Left lung (tissue), 4 donors: ENCODE measurements at regions not wholly inside any gene's neighbourhood (a gene's known extent, or its start where the extent isn't known, plus 50 kb on each side); places are given as distances from the start of the nearest gene placed in this dataset.

Experiments used
- ATAC-seq: fragments of 200-7000 bp; cut with Tn5 transposase; one replicate; pipeline ENCODE4 v1.9.1; 2020; ENCODE audit warnings: moderate library complexity
- DNase-seq, 4 donors: peaks; one replicate each; pipeline ENCODE4 v3.0.0-alpha.2; 2013 to 2020
- H3K27ac ChIP-seq, 2 donors: fragments of 200-600 bp; sonication (generic) in 1 of 2; one replicate each; pipeline versions ENCODE4 v1.5.0 to v1.8.0; 2020 to 2021
- H3K27me3 ChIP-seq, 2 donors: fragments of 200-600 bp; sonication (generic) in 1 of 2; one replicate each; pipeline versions ENCODE4 v1.5.0 to v1.8.0; 2020 to 2021
- H3K36me3 ChIP-seq, 2 donors: fragments of 200-600 bp; sonication (generic) in 1 of 2; one replicate each; pipeline versions ENCODE4 v1.5.0 to v1.8.0; 2020 to 2021
- H3K4me1 ChIP-seq, 2 donors: fragments of 200-600 bp; one replicate each; pipeline ENCODE4 v1.8.0; 2021
- H3K4me3 ChIP-seq, 2 donors: fragments of 200-600 bp; sonication (generic) in 1 of 2; one replicate each; pipeline versions ENCODE4 v1.5.0 to v1.8.0; 2020 to 2021; ENCODE audit warnings: mild to moderate bottlenecking in 1 of 2
- H3K9me3 ChIP-seq, 2 donors: fragments of 200-600 bp; sonication (generic) in 1 of 2; one replicate each; pipeline versions ENCODE4 v1.5.0 to v1.8.0; 2020 to 2021
- intact Hi-C, 2 donors: fragments of 100-400 bp; cut with DNase I; formaldehyde crosslinking; loops; one replicate each; pipeline versions ENCODE4 v1.11.2 to v1.14.2; 2022
- TF ChIP-seq, protein P1 (sequence below), 2 donors: fragments of 200-600 bp; sonication (generic) in 1 of 2; IDR thresholded peaks; one replicate each; pipeline versions ENCODE4 v1.5.0 to v1.8.0; 2021; ENCODE audit warnings: antibody characterized with exemption in 2 of 2
- donor health status: DM: no; HTN: yes; CAD: no.
- donor health status: DM: no; HTN: no; CAD: no.

DNA sequence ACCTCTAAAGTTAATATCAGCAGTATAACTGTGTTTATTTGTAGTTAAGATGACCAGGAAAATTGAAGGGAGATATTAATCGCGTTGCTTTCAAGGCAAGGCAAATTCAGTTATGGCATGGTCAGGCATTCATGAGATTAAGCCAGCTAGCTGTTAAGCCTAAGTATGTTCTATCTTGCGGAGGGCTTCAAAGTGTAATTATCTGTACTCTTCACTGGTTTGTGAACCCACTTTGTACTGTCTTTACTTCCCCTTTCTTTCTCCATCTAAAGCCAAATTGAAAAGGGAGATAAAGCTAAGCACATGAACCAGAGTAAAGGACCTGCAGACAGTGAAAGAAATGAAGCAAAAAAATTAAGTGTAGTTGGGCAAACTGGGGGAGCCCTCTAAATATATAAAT lies 483.1 kb upstream of the NRP1 start:
- Histone ChIP-seq H3K9me3 (no peaks in the 10 kb centered on the region), H3K36me3 (no peaks in the 10 kb centered on the region), H3K4me3 (no peak overlapping the region), H3K27me3 (no peaks in the 10 kb centered on the region), H3K27ac (no peak overlapping the region), H3K4me1 (no peaks in the 10 kb centered on the region)
- intact Hi-C loops: no loop called here
- TF ChIP-seq, protein P1, sequence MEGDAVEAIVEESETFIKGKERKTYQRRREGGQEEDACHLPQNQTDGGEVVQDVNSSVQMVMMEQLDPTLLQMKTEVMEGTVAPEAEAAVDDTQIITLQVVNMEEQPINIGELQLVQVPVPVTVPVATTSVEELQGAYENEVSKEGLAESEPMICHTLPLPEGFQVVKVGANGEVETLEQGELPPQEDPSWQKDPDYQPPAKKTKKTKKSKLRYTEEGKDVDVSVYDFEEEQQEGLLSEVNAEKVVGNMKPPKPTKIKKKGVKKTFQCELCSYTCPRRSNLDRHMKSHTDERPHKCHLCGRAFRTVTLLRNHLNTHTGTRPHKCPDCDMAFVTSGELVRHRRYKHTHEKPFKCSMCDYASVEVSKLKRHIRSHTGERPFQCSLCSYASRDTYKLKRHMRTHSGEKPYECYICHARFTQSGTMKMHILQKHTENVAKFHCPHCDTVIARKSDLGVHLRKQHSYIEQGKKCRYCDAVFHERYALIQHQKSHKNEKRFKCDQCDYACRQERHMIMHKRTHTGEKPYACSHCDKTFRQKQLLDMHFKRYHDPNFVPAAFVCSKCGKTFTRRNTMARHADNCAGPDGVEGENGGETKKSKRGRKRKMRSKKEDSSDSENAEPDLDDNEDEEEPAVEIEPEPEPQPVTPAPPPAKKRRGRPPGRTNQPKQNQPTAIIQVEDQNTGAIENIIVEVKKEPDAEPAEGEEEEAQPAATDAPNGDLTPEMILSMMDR (IDR thresholded peaks at IDR 0.05): no peak
- ATAC-seq (no peak), DNase-seq (no peak)

DNA sequence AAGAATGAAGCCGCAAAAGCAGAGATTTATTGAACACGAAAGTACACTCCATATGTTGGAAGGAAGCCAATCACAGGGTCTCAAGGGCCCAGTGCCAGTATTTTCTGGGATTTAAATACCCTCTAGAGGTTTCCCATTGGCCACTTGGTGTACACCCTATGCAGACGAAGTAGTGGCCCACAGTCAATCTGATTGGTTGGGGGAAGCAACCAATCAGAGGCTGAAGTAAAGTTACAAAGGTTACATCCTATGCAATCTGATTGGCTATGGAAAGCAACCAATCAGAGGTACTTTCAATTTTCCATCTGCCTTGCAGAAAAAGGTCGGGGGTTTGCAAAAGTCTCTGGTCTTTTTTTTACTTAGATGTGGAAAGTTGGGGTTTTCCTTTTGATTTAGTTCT lies 481.3 kb upstream of the NRP1 start:
- Histone ChIP-seq H3K4me1 (no peaks in the 10 kb centered on the region), H3K36me3 (no peaks in the 10 kb centered on the region), H3K27ac (no peak overlapping the region), H3K4me3 (no peak overlapping the region), H3K9me3 (no peaks in the 10 kb centered on the region), H3K27me3 (no peaks in the 10 kb centered on the region)
- ATAC-seq (no peak), DNase-seq (no peak)
- TF ChIP-seq, protein P1 (IDR thresholded peaks at IDR 0.05): no peak
- intact Hi-C loops: no loop called here

DNA sequence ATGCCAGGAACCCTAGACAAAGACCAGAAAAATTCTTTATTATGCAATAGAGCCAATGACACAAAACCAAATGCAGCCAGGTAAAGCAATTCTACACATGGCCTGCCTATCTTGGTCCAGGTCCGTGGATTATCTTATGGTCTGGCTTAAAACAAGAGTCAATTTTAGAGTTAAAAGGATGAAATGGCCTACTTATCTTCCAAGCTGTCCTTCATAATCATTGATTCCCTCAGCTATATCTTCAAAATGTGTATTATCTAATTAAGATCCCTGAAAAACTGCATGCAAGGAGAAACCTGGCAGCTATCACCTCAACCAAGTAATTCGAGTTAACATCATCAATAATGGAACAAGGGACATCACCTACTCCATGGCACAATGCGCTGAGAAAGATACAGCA lies 479.4 kb upstream of the NRP1 start:
- Histone ChIP-seq H3K4me3 (no peak overlapping the region), H3K9me3 (no peaks in the 10 kb centered on the region), H3K36me3 (no peaks in the 10 kb centered on the region), H3K4me1 (no peaks in the 10 kb centered on the region), H3K27ac (no peak overlapping the region), H3K27me3 (no peaks in the 10 kb centered on the region)
- ATAC-seq: no peak
- TF ChIP-seq, protein P1 (IDR thresholded peaks at IDR 0.05): no peak
- DNase-seq: no peak
- intact Hi-C loops: no loop called here

DNA sequence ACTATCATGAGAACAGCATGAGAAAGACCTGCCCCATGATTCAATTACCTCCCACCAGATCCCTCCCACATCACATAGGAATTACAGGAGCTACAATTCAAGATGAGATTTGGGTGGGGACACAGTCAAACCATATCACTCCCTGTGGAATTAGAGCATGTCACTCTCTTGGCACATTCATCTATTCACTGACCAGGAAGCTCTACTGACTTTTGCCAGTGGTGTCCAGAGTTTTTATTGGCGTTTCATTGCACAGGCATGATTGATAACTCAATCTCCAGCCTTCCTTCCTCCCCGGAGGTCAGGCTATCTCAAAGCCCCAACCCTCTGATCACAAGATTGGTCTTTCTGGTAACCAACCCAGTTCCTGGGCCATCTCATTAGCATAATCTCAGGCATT lies 478.9 kb upstream of the NRP1 start:
- no peaks in the 10 kb centered on the region for H3K4me1 ChIP-seq
- intact Hi-C loops: no loop called here
- no peak for ATAC-seq

DNA sequence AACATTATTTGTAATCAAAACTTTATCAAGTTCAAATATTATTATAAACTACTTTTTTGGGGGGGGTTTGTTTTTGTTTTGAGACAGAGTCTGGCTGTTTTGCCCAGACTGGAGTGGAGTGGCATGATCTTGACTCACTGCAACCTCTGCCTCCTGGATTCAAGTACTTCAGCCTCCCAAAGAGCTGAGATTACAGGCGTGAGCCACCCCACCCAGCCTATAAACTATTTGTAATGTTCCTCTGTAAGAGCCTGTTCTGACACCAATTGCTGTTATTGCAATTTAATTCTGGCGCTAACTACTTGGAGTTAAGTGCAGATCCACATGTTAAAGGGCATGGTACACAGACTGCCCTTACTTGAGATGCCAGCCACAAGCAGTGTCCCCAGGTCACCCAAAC lies 478.1 kb upstream of the NRP1 start:
- no peak for ATAC-seq
- intact Hi-C loops: no loop called here
- no peak overlapping the region for H3K27ac ChIP-seq
- H3K9me3 ChIP-seq: no peaks in the 10 kb centered on the region
- DNase-seq: no peak
- TF ChIP-seq, protein P1 (IDR thresholded peaks at IDR 0.05): no peak
- H3K4me1 ChIP-seq: no peaks in the 10 kb centered on the region
- no peaks in the 10 kb centered on the region for H3K27me3 ChIP-seq
- no peak overlapping the region for H3K4me3 ChIP-seq
- H3K36me3 ChIP-seq: no peaks in the 10 kb centered on the region

More for the DNA sequence above, 478.9 kb upstream of the NRP1 start:
- no peaks in the 10 kb centered on the region for H3K27me3 ChIP-seq
- no peak for DNase-seq
- H3K36me3 ChIP-seq: no peaks in the 10 kb centered on the region
- no peak overlapping the region for H3K4me3 ChIP-seq
- H3K27ac ChIP-seq: no peak overlapping the region
- TF ChIP-seq, protein P1 (IDR thresholded peaks at IDR 0.05): no peak
- no peaks in the 10 kb centered on the region for H3K9me3 ChIP-seq
